Activated CD8-positive, alpha-beta memory T cell treated with anti-CD3 and anti-CD28 coated beads for 36 hours (primary cell): ENCODE measurements at regions not wholly inside any gene's neighbourhood (a gene's known extent, or its start where the extent isn't known, plus 50 kb on each side); places are given as distances from the start of the nearest gene placed in this dataset.

ENCODE experiments used
- CTCF ChIA-PET: fragments of 350-600 bp; sonication (Branson Sonifier 250); formaldehyde crosslinking; loops from one replicate; lab custom pipeline; 2021; ENCODE audit warnings: antibody characterized with exemption; lab: Charles Lee
- POLR2A ChIA-PET: fragments of 350-600 bp; sonication (Branson Sonifier 250); formaldehyde crosslinking; loops from one replicate; lab custom pipeline; 2021; ENCODE audit warnings: antibody characterized with exemption; lab: Charles Lee

DNA sequence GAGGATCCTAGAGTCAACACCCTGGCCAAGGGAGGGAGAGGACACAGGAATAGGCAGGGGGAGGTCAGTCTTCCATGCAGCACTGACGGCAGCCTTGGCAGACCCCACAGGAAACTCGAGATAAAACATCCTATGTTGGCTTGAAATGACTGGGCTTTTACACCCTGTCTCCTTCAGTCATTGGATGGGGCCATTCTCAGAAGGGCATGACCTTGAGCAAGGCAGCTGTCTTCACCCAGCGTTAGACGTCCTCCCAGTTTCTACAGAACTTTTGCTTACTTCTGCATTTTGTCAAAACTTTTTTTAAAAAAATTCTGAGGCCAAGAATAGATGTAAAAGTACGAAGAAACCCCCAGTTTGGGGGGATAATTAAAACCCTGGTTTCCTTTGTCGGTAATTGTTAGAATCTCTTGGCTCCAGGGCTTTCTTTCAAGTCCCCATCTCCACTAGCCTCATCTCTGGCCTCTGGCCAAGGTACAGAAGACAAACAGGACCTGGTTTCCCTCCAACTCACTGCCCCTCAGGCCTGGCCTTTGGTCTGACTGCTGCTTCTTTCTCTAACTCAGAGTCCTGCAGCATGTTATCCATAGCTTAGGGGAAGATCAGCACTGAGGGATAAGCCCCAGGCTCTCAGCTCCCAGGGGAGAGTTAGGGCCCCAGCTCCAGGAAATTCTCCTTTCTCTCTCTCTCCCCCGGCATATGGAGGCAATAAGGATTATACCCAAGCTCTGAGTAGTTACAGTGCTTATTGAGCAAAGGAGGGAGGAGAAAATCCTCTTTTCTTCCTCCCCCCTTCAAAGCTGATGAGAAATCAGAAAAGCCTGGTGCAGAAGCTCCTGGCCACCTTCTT lies 51.6 kb upstream of the KCND3 start:
- POLR2A ChIA-PET = no interaction called here

DNA sequence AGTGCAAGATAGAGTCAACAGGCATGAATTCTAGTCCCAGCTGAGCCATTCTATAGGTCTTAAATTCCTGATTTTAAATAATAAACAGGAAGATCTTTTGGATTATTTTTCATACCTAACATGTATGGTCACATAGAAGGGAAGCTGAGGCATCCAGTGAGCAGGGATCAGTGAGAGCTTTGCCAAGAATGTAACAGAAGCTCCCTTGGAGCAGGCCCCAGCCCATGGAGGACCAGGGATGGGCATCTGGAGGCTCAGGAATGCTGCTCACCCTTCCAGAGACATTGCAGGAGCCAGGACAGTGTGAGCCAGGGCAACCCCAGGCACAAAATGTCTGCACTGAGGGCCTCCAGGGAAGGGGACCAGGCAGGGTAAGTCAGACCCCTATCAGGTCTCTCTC lies 54.4 kb upstream of the KCND3 start:
- ChIA-PET CTCF (no interaction called here), POLR2A (no interaction called here)

More for the DNA sequence above, 51.6 kb upstream of the KCND3 start:
- CTCF ChIA-PET = interaction anchor here (0.6 kb wide), 1 partner anchor 12 kb away, joined by 3 read pairs; no protein-coding TSS in a partner anchor

DNA sequence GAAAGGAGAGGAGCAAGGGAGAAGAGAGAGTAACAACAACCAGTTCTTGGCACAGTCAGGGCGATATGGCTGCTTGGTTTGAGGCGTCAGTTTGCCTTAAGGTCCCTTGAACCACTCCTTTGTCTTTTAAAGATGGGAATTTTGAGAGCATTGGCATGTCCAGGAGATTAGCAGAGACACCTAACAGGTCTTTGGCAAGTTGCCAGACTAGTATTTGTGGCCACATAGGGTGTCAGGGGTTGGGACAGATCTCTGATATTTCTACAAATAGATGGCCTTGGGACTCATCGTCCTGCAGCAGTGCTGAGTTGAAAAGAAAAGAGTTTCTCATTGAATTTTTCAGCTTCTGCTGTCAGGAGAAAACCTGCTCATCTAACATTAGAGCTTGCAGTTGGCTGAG lies 55.3 kb upstream of the KCND3 start:
- ChIA-PET CTCF (no interaction called here), POLR2A (no interaction called here)

DNA sequence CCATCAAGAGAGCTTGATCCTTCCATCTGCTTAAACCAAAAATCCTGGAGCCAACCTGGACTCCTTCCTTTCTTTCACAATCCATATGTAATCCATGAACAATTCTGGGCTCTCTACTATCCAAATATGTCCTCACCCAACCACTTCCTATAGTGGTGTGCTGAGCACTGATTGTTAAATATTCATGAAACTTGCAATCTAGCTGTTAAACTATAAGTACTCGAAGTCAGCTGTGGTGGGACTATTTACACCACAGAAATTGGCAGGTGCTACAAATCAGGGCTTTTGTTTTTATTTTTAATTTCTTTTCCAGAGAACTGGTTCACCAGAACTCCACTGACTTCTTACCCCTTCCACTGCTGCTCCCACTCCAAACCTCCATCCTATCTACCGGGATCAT lies 57.2 kb upstream of the KCND3 start:
- ChIA-PET POLR2A (no interaction called here), CTCF (no interaction called here)

DNA sequence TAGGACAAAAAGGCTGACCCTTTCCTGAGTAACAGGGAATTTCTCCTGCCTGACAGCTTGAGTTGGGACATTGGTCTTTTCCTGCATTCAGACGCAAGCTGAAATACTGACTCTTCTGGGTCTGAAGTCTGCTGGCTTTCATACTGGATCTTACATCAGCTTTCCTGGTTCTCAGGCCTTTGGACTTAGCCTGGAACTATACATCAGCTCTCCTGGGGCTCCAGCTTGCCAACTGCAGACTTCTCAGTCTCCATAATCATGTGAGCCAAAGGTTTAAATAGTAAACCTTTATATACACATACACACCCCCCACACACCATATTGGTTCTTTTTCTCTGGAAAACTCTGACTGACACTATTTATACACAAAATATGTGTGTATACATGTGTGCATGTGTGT lies 59.0 kb upstream of the KCND3 start:
- ChIA-PET POLR2A (no interaction called here), CTCF (no interaction called here)

DNA sequence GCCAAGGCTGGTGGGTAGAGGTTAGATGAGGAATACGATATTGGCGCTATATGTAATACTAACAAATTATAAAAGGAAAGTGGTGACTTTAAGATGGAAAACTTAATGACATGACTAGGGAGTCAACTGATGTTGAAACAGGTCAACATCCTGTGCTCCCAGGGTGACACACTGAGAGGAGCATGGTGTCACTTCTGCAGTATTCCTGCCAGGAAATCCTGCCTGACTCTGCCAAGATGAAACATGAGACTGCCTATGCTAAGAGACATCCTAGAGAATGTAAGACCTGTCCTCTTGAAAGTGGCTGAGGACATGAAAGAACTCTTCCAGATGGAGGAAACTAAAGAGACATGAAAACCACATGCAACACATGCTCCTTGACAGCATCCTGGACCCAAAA lies 65.0 kb upstream of the KCND3 start:
- POLR2A ChIA-PET = no interaction called here
- CTCF ChIA-PET = no interaction called here

DNA sequence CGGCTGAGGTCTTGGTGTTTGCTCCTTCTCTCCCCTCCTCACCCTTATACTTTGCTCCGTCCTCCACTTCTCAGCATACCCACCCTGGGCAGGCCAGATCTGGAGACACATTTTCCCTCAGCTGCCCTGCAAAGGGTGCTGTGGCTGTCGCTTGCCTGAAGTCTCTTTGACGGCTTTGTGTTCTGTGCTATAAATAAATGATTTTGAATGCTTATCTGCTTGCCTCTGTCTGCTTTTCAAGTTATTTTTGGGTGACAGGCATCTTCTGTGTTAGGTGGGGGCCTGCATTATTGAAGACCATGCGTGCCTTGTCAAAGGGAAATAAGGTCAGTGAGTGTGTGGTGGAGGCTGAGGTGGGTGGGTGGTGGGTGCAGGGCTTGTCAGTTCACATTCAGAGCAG lies 66.9 kb upstream of the KCND3 start:
- CTCF ChIA-PET = no interaction called here

DNA sequence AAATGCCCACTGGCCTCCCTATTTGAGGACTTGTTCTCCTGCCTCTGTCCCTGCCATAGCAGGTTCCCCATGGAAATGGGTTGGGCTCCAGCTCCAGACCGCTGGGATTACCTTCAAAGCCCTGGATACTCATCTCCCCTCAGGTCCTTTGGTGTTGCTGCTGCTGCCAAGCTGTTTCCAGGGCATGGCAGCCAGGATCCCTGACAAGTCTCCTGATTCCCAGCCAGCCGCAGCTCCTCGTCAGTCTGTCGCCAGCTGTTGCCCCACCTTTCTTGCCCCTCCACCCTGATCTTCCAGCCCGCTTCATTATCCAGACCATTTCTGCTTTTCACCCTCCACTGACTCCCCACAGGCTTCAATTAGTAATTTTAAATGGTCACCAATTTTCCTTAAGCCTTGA lies 68.3 kb upstream of the KCND3 start:
- ChIA-PET CTCF (no interaction called here), POLR2A (no interaction called here)

More for the DNA sequence above, 66.9 kb upstream of the KCND3 start:
- POLR2A ChIA-PET = no interaction called here

DNA sequence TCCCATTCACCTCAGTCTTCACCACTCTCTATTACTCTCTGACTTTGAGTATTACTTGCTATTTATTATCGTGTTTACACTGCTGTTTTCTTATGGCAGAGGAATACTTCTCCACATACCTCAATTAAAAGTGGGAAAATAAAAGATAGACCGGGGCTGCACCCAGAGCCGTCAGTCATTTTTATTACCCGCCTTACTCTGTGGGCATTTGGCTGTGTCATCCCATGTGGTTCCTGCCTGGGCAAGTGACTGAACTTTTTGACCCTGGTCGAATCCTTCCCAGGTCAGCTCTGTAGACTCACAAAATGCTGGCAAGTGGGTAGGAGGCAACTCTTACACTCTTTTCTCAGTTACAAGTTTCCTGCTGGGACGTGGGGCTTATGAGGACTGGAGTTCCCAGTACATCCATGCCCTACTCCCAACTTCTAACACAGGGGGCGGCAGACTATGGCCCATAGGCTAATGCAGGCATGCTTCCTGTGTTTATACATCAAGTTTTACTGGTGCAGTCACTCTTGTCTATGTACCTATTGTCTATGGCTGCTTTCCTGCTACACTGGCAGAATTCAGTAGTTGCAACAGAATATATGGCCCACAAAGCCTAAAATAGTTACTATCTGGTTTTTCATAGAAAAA lies 69.5 kb upstream of the KCND3 start:
- POLR2A ChIA-PET = no interaction called here
- CTCF ChIA-PET = no interaction called here

DNA sequence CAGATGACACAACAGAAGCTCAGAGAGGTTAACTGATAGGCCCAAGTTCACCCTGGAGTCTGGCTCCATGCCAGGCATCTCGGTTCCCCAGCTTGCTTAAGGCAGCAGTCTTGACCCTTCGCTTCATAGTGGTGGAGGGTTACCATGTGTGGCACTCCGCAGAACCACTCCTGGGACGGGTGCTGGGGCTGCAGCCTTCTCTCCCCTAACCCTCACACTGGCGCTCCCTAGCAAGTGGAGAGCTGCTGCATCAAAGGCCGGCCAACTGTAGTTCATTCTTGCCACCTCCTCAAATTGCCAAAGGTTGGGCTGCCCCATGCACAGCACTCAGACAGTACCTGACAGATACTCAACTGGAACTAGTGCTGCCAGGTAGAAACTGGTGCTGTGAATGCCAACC lies 70.2 kb upstream of the KCND3 start:
- ChIA-PET CTCF (no interaction called here), POLR2A (no interaction called here)

DNA sequence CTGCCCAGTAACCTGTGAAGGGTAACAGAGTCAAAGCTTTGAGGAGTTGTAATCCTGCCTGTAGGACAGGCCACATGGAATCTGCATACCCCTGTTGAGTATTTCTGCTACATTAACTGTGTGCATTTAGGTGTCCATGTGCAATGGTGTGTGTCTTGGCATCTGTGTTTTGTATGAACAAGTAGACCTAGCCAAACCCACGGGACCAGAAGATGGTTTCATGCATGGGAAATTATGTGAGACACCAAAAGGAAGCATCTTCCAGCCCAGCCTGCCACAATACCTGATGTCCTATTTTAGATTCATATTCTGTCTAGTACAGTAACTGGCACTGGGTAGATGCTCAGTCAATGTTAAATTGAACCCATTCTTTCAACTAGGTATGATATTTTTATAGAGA lies 70.8 kb upstream of the KCND3 start:
- ChIA-PET CTCF (no interaction called here), POLR2A (no interaction called here)

DNA sequence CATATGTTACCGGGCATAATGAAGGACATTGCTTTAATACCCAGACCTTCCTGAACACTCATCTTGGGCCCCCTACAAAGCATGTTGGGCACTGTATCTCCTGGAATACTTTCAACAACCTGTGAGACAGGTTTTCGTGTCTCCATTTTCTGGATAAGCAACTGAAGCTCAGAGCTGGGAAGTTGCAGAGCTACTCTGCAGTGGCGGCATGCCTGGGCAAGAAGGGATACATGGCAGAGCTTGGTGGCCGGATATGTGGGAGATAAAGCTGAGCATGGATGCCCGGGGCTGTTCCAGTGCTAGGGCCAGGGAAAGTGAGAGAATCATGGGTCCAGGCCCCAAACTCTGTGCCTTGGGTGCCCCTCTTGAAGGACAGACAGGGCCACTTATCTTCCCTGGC lies 71.6 kb upstream of the KCND3 start:
- ChIA-PET CTCF (no interaction called here), POLR2A (no interaction called here)

DNA sequence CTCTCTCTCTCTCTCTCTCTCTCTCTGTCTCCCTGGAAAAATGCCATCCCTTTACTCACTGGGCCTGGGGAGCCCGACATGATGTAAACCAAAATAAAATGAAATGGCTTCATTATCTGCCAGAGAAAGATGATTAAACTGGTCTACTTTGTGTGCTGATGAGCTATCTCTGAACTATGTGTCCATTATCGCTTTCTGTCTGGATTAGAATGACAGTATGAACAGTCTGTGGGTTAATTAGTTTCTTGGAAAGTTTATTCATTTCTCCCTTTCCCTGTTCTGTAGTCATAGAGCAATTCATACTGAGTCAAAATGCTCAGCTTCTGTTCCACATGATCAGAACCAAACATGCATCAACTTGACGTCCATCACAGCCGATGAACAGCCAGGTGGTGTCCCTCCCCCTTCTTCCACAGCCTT lies 72.4 kb upstream of the KCND3 start:
- POLR2A ChIA-PET = no interaction called here
- CTCF ChIA-PET = no interaction called here

DNA sequence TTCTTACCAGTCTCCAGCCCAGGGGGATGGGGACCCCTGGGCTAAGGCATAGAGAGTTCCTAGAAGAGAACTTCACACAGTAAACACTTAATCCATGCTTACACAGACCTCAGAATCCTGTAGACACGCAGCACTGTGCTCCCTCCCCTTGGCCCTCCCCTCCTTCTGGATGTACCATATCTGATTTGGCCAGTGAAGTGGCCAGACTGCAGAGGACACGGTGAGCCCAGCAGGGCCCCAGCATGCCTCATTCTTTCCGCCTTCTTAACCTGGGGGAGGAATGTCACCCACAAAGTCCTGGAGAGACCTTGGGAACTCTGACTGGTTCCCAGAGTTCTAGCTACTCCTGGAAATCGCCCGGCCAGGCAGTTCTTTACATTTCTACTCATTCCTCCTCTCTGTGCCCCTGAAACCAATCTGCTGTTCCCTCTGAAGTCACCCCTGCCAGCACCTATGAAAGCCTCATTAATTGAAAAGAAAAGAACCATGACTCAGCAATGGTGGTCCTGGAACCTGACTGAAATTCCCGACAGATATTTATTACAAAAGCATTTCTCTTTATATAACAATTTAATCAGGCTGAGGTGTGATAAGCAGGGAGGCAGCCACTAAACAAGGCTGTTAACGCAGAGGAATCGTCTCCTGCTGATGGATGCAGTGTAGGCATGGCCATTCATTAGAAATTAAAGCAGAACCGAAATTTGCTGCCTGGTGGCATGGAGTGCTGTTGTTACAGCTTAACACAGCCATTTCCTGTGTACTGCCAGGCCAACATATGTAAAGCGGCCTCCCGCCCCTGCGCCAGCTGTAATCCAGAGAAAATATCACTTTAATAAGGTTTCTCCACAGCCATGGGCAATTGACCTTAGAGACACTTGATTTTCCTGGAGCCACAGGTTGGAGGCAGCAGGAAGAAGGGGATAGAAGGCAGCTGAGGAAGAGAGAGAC lies 74.6 kb upstream of the KCND3 start:
- CTCF ChIA-PET = no interaction called here
- POLR2A ChIA-PET = no interaction called here

DNA sequence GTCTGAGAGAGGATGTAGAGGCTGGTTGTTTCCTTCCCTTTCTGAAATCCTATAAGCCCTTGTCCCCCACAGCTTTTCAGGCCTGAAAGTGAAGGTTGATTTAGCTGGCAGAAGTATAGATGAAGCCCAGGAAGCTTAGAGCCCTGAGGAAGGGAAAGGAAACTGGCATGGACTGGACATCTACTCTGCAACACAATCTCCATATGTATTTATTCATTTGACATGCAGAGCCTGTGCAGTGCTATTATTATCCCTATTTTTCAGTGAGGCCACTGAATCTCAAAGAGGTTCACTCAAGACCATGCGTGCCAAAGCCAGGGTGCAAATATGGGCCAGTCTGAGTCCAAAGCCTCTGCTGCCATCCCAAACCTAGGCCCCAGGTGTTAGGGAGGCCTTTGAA lies 78.5 kb upstream of the KCND3 start:
- CTCF ChIA-PET = no interaction called here
- POLR2A ChIA-PET = no interaction called here

DNA sequence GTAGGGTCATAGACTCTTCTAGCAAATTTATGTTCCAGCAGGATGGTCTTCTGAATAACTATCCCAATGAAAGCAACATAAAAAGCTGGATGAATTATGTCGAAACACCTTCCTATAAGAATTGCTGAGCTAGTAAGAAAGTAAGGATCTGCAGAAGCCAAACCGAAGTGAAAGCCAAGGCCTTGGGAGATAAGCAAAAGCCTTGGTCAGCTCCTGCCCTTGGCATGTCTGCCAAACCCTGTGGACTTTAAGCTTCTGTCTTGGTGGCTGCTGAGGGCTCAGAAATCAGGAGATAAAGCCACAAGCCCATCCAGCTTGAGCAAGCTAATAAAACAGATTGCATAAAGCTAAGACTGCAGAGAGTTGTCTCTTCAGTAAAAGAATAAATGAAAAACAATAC lies 81.2 kb upstream of the KCND3 start:
- POLR2A ChIA-PET = no interaction called here

DNA sequence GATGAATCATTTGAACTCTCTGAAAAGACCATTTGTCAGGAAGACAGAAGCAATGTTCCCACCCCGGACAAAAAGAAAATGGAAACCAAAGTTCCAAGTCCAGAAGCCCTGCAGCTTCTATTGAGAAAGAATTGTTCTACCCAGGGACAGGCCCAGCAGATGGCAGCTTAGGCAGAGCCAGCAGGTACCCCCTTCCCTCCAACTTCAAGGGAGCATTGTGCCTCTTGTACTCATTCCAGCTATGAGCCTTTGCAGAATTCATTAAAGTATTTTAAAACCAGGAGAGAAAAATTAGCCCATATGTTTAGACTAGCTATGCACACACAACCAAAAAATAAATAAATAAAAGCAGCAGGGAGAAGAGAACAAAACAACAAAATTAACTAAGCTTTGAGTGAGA lies 85.2 kb upstream of the KCND3 start:
- POLR2A ChIA-PET = no interaction called here
- CTCF ChIA-PET = no interaction called here

More for the DNA sequence above, 81.2 kb upstream of the KCND3 start:
- CTCF ChIA-PET = no interaction called here

DNA sequence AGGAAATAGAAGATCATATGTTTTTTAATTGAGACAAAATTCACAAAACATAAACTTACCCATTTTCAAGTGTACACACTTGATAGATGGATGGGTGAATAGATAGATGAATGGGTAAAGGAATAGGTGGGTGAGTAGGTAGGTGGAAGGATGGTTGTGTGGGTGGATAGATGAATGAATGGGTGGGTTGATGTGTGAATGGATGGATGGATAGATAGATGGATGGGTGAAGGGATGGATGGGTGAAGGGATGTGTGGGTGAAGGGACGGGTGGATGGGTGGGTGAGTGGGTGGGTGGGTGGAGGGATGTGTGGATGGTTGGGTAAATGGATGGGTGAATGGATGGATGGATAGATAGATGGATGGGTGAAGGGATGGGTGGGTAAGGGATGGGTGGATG lies 86.1 kb upstream of the KCND3 start:
- ChIA-PET CTCF (no interaction called here), POLR2A (no interaction called here)

DNA sequence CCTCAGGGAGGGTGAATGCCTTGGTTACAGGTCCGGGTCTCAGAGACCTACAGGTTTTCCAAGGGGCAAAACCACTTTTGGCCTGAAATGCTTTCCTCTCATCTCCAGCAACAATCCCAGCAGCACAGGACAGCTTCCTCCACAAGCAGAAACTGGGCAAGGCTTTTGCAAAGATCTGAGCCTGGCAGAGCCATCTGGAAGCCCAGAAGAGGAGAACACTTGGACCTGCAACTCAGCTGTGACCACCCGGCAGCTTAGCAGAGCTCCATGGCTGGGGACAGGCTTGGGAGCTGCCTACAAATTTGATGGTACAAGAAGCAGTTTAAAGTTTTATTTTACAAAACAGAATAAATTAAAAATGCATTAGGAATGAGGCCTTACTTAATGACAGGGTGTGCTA lies 90.0 kb upstream of the KCND3 start:
- ChIA-PET CTCF (no interaction called here), POLR2A (no interaction called here)

DNA sequence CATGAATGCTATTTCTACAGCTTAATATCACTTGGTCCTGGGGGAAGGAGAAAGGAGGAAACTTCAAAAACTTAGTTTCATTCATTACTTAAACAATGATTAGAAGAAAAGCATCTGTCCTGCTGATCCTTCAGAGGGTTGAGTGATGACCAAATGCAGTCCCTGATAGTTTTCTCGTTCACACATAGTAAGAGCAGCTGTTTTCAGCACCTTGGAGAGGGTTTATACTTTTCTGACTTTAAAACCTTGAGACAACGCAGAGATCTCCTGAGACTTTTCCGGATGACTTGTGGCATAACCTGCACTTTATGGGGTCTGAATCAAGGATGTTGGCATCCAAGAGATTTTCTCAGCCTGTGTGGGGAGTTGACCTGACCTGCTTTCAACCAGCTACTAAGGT lies 94.0 kb upstream of the KCND3 start:
- CTCF ChIA-PET = no interaction called here
- POLR2A ChIA-PET = no interaction called here
